LNCAP (cell line): ENCODE measurements at regions not wholly inside any gene's neighbourhood (a gene's known extent, or its start where the extent isn't known, plus 50 kb on each side); places are given as distances from the start of the nearest gene placed in this dataset.

Experiments used
- CTCF ChIP-seq: fragments of 450-650 bp; IDR thresholded peaks from 2 replicates; pipeline ENCODE4 v1.5.1; 2017; ENCODE audit warnings: mild to moderate bottlenecking

- TF ChIP-seq CTCF, result no peak
Observed at GRCh38 chr11:45038923-45039322, 88.2 kb upstream of the TP53I11 start.

- no peak for TF ChIP-seq CTCF
Observed at GRCh38 chr11:45041596-45041995, 90.9 kb upstream of the TP53I11 start.

- no peak for TF ChIP-seq CTCF
Observed at GRCh38 chr11:45042560-45042959, 91.9 kb upstream of the TP53I11 start.

GRCh38 chr11:45043755-45044475 is 93.2 kb upstream of the TP53I11 start:
- no peak for TF ChIP-seq CTCF

GRCh38 chr11:45045683-45046471 is 95.2 kb upstream of the TP53I11 start:
- TF ChIP-seq CTCF, result no peak

- no peak for TF ChIP-seq CTCF
Observed at GRCh38 chr11:45048313-45048841, 97.7 kb upstream of the TP53I11 start.

- TF ChIP-seq CTCF, result no peak
Observed at GRCh38 chr11:45048870-45049691, 97.4 kb upstream of the PRDM11 start.
